Uterus (tissue), 2 donors: ENCODE measurements at regions not wholly inside any gene's neighbourhood (a gene's known extent, or its start where the extent isn't known, plus 50 kb on each side); places are given as distances from the start of the nearest gene placed in this dataset.

Experiments
- CTCF ChIP-seq, 4 experiments: fragments of 200-600 bp in 2 of 4; fragments of 450-650 bp in 2 of 4; sonication (generic) in 2 of 4; IDR thresholded peaks; one replicate each; pipeline ENCODE4 v1.5.1; 2016 to 2019; ENCODE audit warnings: antibody characterized with exemption in 4 of 4, mild to moderate bottlenecking in 2 of 4, moderate library complexity in 1 of 4
- POLR2A ChIP-seq, 2 donors: fragments of 450-650 bp; IDR thresholded peaks; one replicate each; pipeline ENCODE4 v1.6.1; 2016; ENCODE audit warnings: antibody characterized with exemption in 2 of 2, mild to moderate bottlenecking in 1 of 2, moderate library complexity in 1 of 2

DNA sequence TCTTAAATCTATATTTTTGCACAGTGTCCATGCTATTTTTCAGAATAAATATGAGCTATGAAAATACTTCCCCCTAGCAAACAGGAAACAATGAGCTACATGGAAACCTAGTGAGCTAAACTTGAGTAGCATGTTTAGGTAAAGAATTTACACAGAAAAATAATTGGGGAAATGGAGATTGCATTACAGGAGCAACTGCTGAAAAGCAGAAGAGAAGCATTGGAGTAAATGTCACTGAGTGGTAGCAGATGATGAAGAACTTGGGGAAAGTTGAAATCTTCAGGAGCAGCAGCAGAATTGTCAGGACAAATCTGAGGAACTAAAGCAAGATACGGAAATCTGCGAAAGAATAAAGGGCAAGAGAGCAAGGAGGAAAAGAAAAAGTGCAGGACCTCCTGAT, 610.3 kb downstream of the TLE1 start:
- TF ChIP-seq POLR2A (IDR thresholded peaks at IDR 0.05) = no peak
- TF ChIP-seq CTCF (IDR thresholded peaks at IDR 0.05) = no peak
